H9 (cell line): ENCODE measurements at regions not wholly inside any gene's neighbourhood (a gene's known extent, or its start where the extent isn't known, plus 50 kb on each side); places are given as distances from the start of the nearest gene placed in this dataset.

ENCODE experiments used
- DNase-seq: peaks from one replicate; pipeline ENCODE4 v3.0.0-alpha.2; 2017
- H2AFZ ChIP-seq: one replicate; pipeline ENCODE4 v1.6.1; 2013; ENCODE audit warnings: mild to moderate bottlenecking, low read length, control low read depth, moderate library complexity
- H2AK5ac ChIP-seq: 2 replicates; pipeline ENCODE4 v1.6.1; 2013; ENCODE audit warnings: low read length, control low read depth, mixed read lengths; ENCODE audit not compliant: insufficient read length
- H2BK120ac ChIP-seq: one replicate; pipeline ENCODE4 v1.6.1; 2013; ENCODE audit warnings: low read depth, mild to moderate bottlenecking, low read length, control low read depth, inconsistent platforms; ENCODE audit not compliant: poor library complexity, severe bottlenecking
- H2BK12ac ChIP-seq: 2 replicates; pipeline ENCODE4 v1.6.1; 2013; ENCODE audit warnings: low read length, control low read depth, mixed read lengths, low read depth; ENCODE audit not compliant: insufficient read length
- H2BK15ac ChIP-seq: 2 replicates; pipeline ENCODE4 v1.6.1; 2013; ENCODE audit warnings: low read depth, low read length, control low read depth
- H2BK20ac ChIP-seq: one replicate; pipeline ENCODE4 v1.6.1; 2013; ENCODE audit warnings: low read depth, mild to moderate bottlenecking, low read length, control low read depth, inconsistent platforms; ENCODE audit not compliant: poor library complexity, severe bottlenecking
- H2BK5ac ChIP-seq: 2 replicates; pipeline ENCODE4 v1.6.1; 2013; ENCODE audit warnings: low read length, control low read depth, mixed read lengths; ENCODE audit not compliant: insufficient read length
- H3K14ac ChIP-seq: 2 replicates; pipeline ENCODE4 v1.6.1; 2013; ENCODE audit warnings: low read length, control low read depth; ENCODE audit not compliant: insufficient read depth
- H3K18ac ChIP-seq: 2 replicates; pipeline ENCODE4 v1.6.1; 2013; ENCODE audit warnings: low read depth, mild to moderate bottlenecking, mixed read lengths, low read length, control low read depth; ENCODE audit not compliant: insufficient read length
- H3K23ac ChIP-seq: 2 replicates; pipeline ENCODE4 v1.6.1; 2013; ENCODE audit warnings: low read length, control low read depth, mixed read lengths, low read depth; ENCODE audit not compliant: insufficient read length
- H3K23me2 ChIP-seq: 2 replicates; pipeline ENCODE4 v1.6.1; 2013; ENCODE audit warnings: low read depth, mild to moderate bottlenecking, mixed read lengths, low read length, control low read depth; ENCODE audit not compliant: insufficient read length, poor library complexity, severe bottlenecking
- H3K27ac ChIP-seq: 2 replicates; pipeline ENCODE4 v1.5.1; 2013; ENCODE audit warnings: low read length, control low read depth, mixed read lengths, low read depth; ENCODE audit not compliant: insufficient read length
- H3K27me3 ChIP-seq: 2 replicates; pipeline ENCODE4 v1.6.1; 2013; ENCODE audit warnings: low read length, control low read depth, inconsistent platforms; ENCODE audit not compliant: insufficient read depth
- H3K4ac ChIP-seq: 2 replicates; pipeline ENCODE4 v1.6.1; 2013; ENCODE audit warnings: low read depth, mild to moderate bottlenecking, control low read depth, inconsistent platforms, low read length, moderate library complexity
- H3K4me1 ChIP-seq: 2 replicates; pipeline ENCODE4 v1.6.1; 2013; ENCODE audit warnings: low read length, control low read depth, inconsistent platforms; ENCODE audit not compliant: insufficient read depth
- H3K4me2 ChIP-seq: 2 replicates; pipeline ENCODE4 v1.6.1; 2013; ENCODE audit warnings: low read length, control low read depth, mixed read lengths; ENCODE audit not compliant: insufficient read length, insufficient read depth
- H3K56ac ChIP-seq: 2 replicates; pipeline ENCODE4 v1.6.1; 2013; ENCODE audit warnings: low read depth, mild to moderate bottlenecking, mixed read lengths, low read length, control low read depth; ENCODE audit not compliant: insufficient read length
- H3K79me1 ChIP-seq: 2 replicates; pipeline ENCODE4 v1.6.1; 2013; ENCODE audit warnings: low read depth, mild to moderate bottlenecking, moderate library complexity, low read length, control low read depth, inconsistent platforms; ENCODE audit not compliant: insufficient read depth, poor library complexity, severe bottlenecking
- H3K79me2 ChIP-seq: 2 replicates; pipeline ENCODE4 v1.6.1; 2013; ENCODE audit warnings: low read length, control low read depth, inconsistent platforms; ENCODE audit not compliant: insufficient read depth
- H3K9ac ChIP-seq: 2 replicates; pipeline ENCODE4 v1.6.1; 2013; ENCODE audit warnings: low read length, control low read depth, mixed read lengths; ENCODE audit not compliant: insufficient read length; ENCODE audit errors: extremely low read depth
- H3K9me3 ChIP-seq: one replicate; pipeline ENCODE4 v1.6.1; 2013; ENCODE audit warnings: low read depth, low read length, inconsistent platforms; ENCODE audit not compliant: control insufficient read depth
- H3T11ph ChIP-seq: one replicate; pipeline ENCODE4 v1.6.1; 2013; ENCODE audit warnings: mild to moderate bottlenecking, low read length, control low read depth, inconsistent platforms
- H4K20me1 ChIP-seq: one replicate; pipeline ENCODE4 v1.6.1; 2013; ENCODE audit not compliant: control insufficient read depth, insufficient read length, insufficient read depth
- H4K5ac ChIP-seq: 2 replicates; pipeline ENCODE4 v1.6.1; 2013; ENCODE audit warnings: low read depth, mild to moderate bottlenecking, mixed read lengths, low read length, control low read depth; ENCODE audit not compliant: insufficient read length
- H4K8ac ChIP-seq: replicated peaks from 2 replicates; pipeline ENCODE4 v1.6.1; 2013; ENCODE audit warnings: low read length, control low read depth, mixed read lengths, low read depth; ENCODE audit not compliant: insufficient read length
- H4K91ac ChIP-seq: 2 replicates; pipeline ENCODE4 v1.6.1; 2013; ENCODE audit warnings: low read depth, mild to moderate bottlenecking, moderate library complexity, mixed read lengths, low read length, control low read depth; ENCODE audit not compliant: insufficient read length
- H3K27ac Mint-ChIP-seq, 3 experiments: 2 replicates in 2 of 3; 3 replicates in 1 of 3; pipeline ENCODE4 v1.8.0; 2020 to 2021; ENCODE audit warnings: mixed read lengths in 3 of 3, mild to moderate bottlenecking in 1 of 3, moderate library complexity in 1 of 3
- H3K27me3 Mint-ChIP-seq: 2 replicates; pipeline ENCODE4 v1.8.0; 2021; ENCODE audit warnings: low read depth, mild to moderate bottlenecking, moderate library complexity, mixed read lengths
- H3K36me3 Mint-ChIP-seq, 3 experiments: 2 replicates in 2 of 3; 3 replicates in 1 of 3; pipeline ENCODE4 v1.8.0; 2020 to 2021; ENCODE audit warnings: low read depth in 3 of 3, mixed read lengths in 3 of 3; ENCODE audit not compliant: insufficient read depth in 1 of 3
- H3K4me1 Mint-ChIP-seq, 2 experiments: 2 replicates each; pipeline ENCODE4 v1.8.0; 2020; ENCODE audit warnings: mixed read lengths in 2 of 2
- H3K4me3 Mint-ChIP-seq, 2 experiments: 2 replicates in 1 of 2; 3 replicates in 1 of 2; pipeline ENCODE4 v1.8.0; 2020 to 2021; ENCODE audit warnings: mild to moderate bottlenecking in 2 of 2, mixed read lengths in 2 of 2, moderate library complexity in 1 of 2
- H3K9me3 Mint-ChIP-seq, 2 experiments: 2 replicates in 1 of 2; 3 replicates in 1 of 2; pipeline ENCODE4 v1.8.0; 2020; ENCODE audit warnings: mild to moderate bottlenecking in 2 of 2, mixed read lengths in 2 of 2, moderate library complexity in 1 of 2
- CTCF ChIP-seq: fragments of 200-600 bp; sonication (generic); conservative IDR thresholded peaks from 3 replicates; pipeline ENCODE4 v1.8.0; 2021; ENCODE audit warnings: antibody characterized with exemption, mild to moderate bottlenecking
- WGBS: extraction: QIAGEN DNeasy Blood & Tissue Kit; methylation state at CpG from one replicate; pipeline ENCODE4 v1.1.7; 2013; ENCODE audit warnings: missing lambda C conversion rate, low lambda C conversion rate, mixed read lengths; ENCODE audit not compliant: insufficient read length; ENCODE audit errors: extremely low coverage; 5-methylcytosine and 5-hydroxymethylcytosine counted together

- no peak overlapping the region for H2BK20ac ChIP-seq
- H3K79me1 ChIP-seq, result no peaks in the 10 kb centered on the region
- TF ChIP-seq CTCF, result no peak
- no peak overlapping the region for H3K18ac ChIP-seq
- no peaks in the 10 kb centered on the region for H3K79me2 ChIP-seq
- H4K20me1 ChIP-seq, result no peaks in the 10 kb centered on the region
- no peak overlapping the region for H2AFZ ChIP-seq
- H4K91ac ChIP-seq, result no peak overlapping the region
- DNase-seq, result no peak
- Mint-ChIP-seq H3K27me3 (no peaks in the 10 kb centered on the region; the same call in 1 of the 2 replicates), H3K36me3 (no peaks in the 10 kb centered on the region), H3K4me1 (peaks cover 8 to 14% of the 10 kb centered on the region in 2 experiments), H3K27ac (no peak overlapping the region), H3K9me3 (peaks cover 0 to 2% of the 10 kb centered on the region in 2 experiments; a peak in 3 of 5 replicates), H3K4me3 (no peak overlapping the region)
- H3K56ac ChIP-seq, result no peak overlapping the region
- H2BK15ac ChIP-seq, result no peak overlapping the region
- no peak overlapping the region for H2BK120ac ChIP-seq
- no peak overlapping the region for H3K9ac ChIP-seq
- no peaks in the 10 kb centered on the region for H3K23me2 ChIP-seq
- H2BK12ac ChIP-seq, result no peak overlapping the region
- no peak overlapping the region for H2BK5ac ChIP-seq
- WGBS, result no CpG with 5 or more reads among the region's 1 CpG
- H3K4ac ChIP-seq, result no peak overlapping the region
- no peak overlapping the region for H3T11ph ChIP-seq
- no peak overlapping the region for H4K5ac ChIP-seq
- no peaks in the 10 kb centered on the region for H3K4me1 ChIP-seq
- H3K9me3 ChIP-seq, result no peaks in the 10 kb centered on the region
- H3K14ac ChIP-seq, result no peak overlapping the region
- H2AK5ac ChIP-seq, result no peak overlapping the region
- H3K27me3 ChIP-seq, result no peaks in the 10 kb centered on the region
- H4K8ac ChIP-seq, result no peak overlapping the region
- no peak overlapping the region for H3K27ac ChIP-seq
- H3K23ac ChIP-seq, result no peak overlapping the region
- no peak overlapping the region for H3K4me2 ChIP-seq
These were observed 140.6 kb downstream of the KCNA4 start for GRCh38 chr11:29876192-29876591.
